Fibroblast of the conjunctiva (primary cell): ENCODE measurements at regions not wholly inside any gene's neighbourhood (a gene's known extent, or its start where the extent isn't known, plus 50 kb on each side); places are given as distances from the start of the nearest gene placed in this dataset.

Experiments
- DNase-seq: peaks from one replicate; pipeline ENCODE4 v3.0.0-alpha.2; 2010; ENCODE audit warnings: low read depth

DNA sequence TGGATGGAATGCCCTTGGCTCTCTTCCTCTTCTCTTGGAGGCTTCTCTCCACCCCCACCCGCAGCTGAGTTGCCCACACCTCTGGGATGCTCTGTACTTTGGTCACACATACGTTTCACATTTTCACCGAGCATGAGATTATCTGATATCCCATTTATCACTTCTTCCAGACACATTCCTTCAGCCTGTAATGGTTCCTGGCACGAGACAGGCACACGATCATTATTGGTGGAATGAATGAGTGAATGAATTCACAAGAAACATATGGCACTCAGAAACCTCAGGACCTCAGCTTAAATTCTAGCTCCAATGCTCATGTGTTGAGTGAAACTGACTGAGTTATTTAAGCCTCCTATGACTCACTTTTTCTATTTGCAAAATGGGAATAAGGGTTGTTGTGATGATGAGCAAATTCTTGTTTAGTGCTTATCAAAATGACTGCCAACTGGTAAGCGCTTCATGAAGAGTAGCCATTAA is 242.7 kb upstream of the JUN start:
- peak; percentile 72 for DNase-seq

DNA sequence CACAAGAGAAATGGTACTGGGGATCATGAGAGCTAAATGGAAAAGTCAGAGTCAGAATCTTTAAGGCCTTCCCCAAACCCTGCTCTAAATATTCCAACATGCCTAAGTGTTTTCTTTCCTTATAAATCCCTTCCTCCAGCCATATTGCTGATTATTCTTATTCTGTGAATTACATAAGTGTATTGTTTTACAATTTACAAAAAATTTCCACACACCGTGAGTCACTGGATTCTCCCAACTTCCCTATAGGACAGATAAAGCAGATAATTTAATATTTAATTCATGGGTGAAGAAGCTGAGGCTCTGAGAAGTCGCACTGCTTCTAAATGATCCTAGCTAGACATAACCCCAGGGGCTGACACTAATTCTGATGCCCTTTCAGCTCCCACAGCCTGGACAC is 243.3 kb upstream of the JUN start:
- DNase-seq: no peak

DNA sequence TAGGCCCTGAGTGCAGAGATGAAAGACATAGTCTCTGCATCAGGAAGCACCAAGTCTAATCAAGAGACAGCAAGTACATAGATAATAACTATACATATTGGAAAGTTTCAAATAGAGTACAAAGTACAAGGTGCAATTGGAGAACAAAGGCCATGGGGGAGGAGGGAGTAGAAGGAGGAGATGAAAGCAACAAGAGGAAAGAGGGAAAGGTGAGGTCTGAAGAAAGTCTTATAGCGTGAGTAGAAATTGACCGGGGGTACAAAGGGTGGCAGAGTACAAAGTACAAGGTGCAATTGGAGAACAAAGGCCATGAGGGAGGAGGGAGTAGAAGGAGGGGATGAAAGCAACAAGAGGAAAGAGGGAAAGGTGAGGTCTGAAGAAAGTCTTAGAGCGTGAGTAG is 244.2 kb upstream of the JUN start:
- DNase-seq: no peak

DNA sequence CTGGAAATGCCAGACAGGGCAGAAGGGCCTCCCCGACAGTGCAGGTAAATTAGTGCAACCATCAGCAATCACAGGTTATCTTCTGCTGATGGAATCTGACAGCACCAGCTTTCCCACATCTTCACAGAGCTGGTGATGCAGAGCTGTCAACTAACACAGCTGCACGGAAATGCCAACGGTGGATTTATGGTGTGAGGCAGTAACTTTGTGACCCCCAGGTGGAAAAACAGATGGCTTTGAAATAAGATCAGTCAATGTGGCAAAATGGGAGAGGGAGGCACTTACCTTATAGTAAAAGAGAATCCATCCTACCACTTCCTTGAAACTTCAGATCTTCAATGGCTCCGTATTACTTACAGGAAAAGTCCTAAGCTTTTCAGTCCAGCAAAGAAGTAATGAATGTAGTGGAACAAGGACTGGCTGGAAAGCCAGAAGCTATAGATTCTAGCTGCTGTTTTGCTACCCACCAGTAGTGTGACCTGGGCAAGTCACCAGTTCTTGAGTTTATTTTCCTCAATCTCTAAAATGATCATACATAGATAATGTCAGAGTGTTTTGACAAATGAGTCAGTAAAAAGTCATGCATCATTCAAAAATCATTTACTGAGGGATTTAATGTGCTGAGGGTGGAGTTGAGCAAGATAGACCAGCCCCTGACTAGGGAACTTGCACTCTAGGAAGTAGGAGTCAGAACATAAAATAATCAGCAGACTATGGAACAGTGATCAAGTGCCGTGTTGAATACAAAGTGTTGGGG is 245.7 kb upstream of the JUN start:
- DNase-seq: no peak

DNA sequence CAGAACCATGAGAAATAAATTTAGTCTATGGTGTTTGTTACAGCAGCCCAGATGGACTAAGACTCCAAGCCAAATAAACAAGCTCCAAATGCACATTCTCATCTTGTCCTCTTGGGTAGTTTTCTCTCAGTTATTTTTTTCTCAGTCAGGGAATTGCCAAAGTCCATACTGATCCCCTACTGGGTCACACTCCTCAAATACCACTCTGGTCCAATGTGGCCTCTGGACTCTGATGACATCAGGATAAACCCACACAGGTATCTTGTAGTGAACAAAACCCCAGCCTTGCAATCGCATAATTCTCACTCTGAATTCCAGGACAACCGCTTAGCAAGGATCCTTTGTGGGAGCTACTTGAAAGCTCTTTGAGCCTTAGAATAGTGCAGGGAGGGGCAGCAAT is 248.4 kb upstream of the JUN start:
- DNase-seq: no peak

DNA sequence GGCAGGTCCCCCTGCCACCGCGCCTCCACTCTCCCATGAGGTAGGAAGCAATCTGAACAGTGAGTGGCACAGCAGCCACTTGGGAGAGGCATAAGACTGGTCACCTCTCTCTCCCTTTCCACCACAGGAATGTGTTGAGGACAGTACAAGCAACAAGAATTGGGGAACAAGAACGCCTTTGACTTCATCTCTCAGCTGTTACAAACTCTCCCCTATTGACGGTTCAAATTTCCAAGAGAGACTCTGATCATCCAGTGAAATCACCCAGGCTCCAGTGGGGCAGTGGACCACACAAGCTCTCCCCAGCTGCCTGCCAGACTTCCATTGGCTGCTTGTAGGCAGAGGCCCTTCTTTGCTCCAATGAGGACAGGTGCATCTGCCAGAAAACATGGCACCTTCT is 249.9 kb upstream of the JUN start:
- DNase-seq: no peak

DNA sequence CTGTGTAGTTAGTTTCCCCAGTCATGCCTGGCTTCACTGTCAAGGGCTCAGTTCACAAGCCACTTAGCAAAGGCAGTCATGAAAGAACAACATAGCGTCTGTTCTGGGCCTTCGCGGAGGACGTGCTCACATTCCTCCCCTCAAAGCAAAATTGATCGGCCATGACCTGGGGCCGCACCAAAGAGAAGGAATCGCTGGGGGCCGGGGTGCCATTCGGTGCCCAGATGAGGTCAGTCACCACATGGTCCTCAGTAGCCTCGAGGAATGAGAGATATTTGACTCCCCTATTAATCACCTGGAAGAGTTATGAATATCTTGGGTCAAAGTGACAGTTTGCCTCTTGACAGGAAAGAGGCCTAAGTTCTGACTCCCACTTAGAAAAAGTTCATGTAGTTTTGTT is 251.1 kb upstream of the JUN start:
- DNase-seq: no peak

DNA sequence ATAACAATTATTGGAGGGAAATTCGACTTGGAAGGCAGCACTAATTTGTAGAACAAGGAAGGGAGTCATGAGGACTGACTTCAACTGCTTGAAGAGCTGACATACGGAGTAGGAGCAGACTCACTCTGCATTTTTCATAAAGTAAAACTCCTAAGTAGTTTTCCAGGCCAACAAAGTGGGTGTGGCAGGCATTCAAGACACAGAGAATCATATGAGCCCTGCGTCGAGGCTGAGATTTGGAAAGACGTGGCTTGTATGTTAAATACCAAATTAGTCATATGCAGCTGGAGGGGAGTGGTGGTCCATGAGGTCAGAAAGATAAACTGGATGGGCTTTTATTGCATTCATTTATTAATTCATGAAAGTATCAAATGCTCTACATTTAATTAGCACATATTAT is 255.7 kb upstream of the JUN start:
- no peak for DNase-seq

DNA sequence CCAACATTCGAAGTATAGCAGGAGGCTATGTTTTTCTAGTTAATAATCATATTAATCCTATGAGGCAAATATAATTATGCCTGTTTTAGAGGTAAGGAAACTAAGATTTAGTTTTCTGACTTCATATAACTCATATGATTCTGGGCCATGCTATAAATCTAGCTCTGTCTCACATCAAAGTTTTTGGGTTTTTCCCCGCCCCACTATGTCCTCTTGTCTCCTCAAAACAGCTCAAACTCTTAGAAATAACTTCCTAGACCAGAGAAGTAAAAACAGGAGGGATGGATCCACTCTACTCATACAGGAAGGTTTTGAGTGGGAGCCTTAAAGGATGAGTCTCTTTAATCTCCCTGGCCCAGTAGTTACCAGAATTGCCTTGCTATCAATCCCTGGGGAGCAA is 256.4 kb upstream of the FGGY start:
- DNase-seq: no peak

DNA sequence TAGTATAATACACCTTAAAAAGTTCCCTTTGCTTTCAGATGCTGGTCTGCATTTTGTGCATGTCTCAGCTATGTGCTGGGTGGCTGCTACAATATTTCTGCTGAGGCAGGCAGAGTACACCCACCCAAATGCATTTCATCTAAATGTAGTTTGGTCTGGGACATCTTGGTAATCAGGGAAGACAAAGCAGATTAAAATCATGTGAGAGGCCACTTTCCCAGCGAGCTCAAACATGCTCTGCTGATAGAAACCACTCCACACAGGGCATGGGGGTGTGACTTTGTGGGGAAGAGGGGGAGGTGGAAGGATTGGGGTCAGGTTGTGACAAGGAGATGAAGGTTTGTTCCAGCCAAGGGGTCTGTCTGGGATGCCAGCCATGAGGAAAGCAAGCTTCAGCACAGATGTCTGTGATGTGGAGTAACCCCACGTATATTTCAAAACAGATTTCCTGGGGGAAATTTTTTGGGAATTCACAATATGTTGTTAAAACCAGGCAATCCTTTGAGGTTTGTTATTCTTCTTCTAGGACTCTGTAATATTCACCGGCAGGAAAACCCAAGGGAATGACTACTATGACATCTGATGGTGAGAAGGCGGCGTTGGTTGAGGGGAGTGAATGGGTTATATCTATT is 255.1 kb upstream of the FGGY start:
- no peak for DNase-seq

DNA sequence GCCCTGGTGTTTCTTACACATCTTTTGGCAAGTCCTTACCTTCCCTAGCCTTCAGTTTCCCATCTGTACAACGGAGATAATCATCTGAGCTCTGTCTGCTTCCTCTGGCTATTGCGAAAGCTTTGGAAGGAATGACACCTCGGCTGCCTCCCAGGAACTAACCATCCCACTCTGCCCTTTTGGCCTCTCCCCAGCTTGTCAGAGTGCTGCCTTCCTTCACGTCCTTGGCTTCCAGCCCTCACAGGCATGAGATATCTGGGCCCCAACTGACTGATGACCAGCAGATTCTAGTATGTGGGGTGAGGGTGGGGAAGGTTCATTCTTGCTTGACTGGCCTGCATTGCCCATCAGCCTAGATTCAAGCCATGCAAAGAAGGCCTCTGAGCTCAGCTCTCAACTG is 253.1 kb upstream of the FGGY start:
- peak; percentile 92 for DNase-seq

DNA sequence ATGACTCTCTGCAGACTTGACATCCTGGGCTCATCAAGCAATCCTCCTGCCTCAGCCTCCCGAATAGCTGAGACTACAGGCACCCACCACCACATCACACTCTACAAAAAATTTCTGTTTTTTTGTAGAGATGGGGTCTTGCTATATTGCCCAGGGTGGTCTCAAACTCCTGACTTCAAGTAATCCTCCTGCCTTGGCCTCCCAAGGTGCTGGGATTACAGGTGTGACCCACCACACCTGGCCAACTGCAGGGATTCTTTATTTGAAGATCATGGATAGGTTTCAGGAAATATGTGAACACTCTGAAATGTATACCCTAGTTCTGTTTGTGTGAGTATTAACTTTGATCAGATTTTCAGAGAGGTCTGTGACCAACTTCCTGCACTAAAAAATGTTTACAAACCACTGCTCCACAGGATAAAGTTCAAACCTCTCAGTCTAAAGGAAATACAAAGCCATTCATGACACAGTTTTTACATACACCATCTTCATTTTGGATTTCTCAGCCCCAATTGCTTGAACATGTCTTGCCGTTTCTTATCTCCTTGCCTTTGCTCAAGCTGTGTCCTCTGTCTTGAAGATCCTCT is 252.3 kb upstream of the FGGY start:
- no peak for DNase-seq

DNA sequence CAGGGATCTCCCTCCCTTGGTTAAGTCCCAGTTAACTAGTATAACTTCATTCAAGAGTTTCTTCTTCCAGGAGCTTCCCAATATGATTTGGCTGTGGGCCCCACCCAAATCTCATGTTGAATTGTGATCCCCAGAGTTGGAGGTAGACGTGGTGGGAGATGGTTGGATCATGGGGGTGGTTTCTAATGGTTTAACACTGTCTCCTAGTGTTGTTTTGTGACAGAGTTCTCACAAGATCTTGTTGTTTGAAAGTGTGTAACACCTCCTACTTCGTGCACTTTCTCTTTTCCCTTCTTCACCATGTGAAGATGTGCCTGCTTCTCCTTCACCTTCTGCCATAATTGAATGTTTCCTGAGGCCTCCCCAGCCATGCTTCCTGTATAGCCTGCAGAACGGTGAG is 251.8 kb upstream of the FGGY start:
- no peak for DNase-seq

DNA sequence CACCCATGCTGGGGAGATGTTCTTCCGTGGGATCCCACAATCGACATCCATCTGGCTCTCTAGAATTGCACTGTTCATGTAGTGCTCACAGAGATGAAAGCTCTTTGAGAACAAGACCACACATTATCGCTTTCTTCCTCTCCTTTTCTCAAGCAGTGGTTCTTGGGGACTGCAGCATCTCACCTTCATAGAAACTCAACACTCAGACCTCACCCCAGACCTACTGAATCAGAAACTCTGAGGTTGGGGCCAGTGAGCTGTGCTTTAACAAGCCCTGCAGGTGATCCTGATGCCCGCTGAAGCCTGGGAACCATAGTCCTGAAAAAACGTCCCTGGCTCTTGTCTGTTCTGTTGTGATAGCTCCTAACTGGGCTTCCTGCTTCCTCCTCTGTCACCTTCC is 251.3 kb upstream of the FGGY start:
- no peak for DNase-seq

DNA sequence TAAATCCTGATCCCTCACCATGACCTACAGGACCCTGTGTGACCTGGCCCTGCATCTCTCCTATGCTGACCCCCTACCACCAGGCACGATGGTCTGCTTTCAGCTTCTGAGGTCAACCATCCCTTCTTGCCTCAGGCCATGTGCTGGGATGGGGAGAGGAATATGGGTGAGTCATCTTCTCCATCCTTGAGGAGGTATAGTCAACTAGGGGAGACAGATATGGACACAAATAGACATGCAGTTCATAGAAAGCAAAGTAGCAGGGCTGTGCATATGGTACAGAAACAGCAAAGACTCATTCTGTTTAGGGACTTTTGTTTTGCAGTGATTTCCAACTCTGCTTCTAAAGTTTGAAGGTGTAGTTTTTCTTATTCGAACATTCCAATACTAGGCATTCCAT is 250.8 kb upstream of the FGGY start:
- DNase-seq: no peak

DNA sequence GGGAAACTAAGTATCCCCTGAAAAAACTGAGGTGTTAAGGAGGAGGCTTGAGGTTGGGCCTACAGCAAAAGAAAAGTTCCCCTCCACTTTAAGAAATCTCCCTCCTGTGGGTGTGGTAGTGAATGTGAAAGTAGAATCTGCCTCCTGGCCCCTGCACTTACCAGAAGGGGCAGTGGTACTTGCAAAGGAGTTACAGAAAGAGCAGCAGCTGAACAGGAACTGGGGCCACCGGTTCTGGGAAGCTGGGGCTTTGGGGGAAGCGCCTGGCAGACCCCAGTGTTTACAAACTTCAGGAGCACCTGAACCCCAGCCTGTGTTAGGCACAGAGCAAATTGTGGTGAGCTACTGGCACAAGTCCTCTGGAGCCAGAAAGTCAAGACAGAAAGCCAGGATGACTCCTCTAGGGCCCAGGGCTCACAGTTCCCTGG is 250.2 kb upstream of the FGGY start:
- no peak for DNase-seq

DNA sequence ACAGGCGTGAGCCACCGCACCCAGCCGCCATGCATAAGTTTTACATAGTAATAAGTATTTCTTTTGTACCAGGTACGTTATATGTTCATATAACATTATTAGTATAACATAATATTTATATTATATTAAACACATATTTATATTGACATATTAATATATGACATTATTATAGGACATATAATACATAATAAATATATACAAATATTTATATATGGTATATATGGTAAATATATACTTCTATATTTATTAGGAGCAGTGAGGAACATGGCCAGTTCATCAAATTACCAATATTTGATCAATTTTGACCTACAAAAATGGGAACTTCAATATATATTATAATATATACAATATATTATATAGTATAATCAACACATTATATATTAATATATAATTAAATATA is 245.9 kb upstream of the FGGY start:
- DNase-seq: no peak

DNA sequence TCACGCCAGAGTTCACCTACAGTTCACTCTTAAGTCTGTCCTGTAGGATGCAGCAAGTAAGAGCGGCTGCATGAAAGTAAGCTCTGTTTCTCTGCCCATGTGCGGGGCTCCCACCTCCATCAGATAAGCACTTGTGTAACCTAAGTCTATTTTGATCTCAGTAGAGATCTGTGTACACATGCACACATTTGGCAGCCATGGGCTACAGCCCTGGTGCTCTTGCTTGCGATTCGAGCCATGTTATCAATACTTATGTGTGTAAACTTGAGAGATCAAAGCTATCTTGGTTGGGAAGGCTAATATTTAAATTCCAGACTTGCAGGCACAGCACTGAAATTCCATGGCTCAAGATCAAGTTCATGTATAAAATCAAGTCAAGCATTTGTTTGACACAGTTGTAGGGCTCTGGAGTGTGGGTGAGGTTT is 244.7 kb upstream of the FGGY start:
- no peak for DNase-seq

DNA sequence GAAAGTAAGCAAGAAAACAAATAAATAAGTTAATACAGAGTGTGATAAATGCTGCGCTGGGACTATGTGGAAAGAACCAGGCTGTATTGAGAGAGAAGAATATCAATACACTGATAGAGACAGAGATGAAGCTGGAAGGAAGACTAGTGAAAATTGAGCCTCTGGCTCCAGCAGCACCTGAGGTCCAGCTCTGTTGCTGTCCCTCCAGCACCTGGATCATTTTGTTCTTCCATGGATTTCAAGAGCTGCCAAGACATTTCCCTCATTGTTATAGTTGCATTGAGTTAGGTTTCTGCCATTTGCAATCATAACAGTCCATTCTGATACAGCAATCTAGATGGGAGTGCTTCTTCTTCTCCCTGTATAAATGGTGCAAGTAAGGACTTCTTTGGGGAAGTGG is 242.7 kb upstream of the FGGY start:
- DNase-seq: no peak

DNA sequence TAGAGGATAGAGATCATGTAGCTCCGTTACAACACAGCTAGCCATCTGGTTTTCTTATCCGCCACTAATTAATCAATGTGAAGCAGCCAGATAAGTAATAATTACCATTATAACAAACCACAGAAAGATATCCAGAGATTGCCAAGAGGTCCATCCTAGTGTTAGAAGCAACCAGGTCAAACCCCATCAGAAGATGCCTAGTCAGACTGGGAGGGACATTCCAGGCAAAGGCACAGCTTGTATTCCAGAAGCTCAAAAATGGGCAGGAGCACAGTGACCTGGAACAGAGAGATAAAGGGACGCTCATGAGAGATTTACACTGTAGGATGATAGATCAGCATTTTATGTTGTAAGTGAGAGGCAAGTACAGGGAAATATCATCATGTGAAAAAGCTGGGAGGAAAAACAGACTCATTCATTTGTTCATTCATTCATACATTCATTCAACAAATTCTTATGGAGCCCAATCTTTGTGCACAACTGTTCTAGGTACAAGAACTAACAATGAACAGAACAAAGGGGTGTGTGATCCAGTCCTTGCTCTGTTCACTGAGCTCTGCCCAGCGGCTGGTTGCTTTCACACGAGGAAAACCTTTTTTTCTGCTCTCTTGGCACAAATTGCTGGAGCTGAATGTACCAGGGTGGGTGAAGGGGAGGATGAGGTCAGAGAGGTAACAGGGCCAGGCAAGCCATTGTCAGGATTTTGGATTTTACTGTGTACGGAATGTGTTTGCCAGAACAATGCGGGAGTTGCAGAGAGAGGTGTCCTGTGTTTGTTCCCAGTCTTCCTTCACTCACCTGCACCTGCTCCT is 240.8 kb upstream of the FGGY start:
- no peak for DNase-seq

DNA sequence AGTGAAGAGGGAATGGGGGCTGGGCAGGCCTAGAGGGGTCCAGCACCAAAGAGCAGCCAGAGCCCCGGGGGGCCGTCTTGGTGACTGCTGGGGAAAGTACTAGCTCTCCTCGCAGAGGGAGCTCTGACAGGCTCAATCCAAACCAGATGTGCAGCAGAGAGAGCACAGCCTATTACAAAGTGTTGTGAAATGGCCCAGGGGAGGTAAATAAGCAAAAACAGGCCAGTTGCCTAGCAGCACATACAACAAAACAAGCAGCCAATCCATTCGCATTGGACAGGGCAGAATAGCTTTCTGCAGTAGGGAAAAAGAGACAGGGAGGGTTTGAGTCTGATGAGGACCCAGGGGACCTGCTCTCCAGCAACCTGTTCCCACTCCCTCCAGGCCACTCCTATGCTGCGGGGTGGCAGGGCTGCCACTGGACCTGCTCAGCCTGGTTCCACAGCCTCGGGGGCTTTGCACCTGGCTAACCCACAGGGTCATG is 239.6 kb upstream of the FGGY start:
- DNase-seq: peak; percentile 99

DNA sequence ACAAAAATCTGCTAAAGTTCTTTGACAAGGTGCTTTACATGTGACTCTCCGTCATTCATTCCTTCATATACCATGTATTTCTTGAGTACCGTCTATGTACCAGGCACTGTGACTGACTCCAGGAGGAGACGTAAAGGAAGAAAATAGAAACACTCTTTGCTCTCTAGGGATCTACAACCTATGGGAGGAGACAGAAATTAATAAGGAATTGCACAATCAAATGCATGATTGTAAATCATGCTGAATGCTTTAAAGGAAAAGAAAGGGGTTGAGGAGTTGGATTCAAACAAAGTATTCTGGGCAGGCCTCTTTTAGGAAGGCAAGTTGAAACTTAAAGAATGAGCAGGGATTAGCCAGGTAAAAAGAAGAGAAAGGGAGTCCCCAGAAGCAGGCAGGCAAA is 239.1 kb upstream of the FGGY start:
- DNase-seq: no peak
